ENCODE measurements at regions not wholly inside any gene's neighbourhood (a gene's known extent, or its start where the extent isn't known, plus 50 kb on each side); places are given as distances from the start of the nearest gene placed in this dataset.
"Not testable (repeated sequence)": the region's sequence is repeated elsewhere in the genome, so short reads cannot be mapped to it uniquely, and the experiment has no call there.

DNA sequence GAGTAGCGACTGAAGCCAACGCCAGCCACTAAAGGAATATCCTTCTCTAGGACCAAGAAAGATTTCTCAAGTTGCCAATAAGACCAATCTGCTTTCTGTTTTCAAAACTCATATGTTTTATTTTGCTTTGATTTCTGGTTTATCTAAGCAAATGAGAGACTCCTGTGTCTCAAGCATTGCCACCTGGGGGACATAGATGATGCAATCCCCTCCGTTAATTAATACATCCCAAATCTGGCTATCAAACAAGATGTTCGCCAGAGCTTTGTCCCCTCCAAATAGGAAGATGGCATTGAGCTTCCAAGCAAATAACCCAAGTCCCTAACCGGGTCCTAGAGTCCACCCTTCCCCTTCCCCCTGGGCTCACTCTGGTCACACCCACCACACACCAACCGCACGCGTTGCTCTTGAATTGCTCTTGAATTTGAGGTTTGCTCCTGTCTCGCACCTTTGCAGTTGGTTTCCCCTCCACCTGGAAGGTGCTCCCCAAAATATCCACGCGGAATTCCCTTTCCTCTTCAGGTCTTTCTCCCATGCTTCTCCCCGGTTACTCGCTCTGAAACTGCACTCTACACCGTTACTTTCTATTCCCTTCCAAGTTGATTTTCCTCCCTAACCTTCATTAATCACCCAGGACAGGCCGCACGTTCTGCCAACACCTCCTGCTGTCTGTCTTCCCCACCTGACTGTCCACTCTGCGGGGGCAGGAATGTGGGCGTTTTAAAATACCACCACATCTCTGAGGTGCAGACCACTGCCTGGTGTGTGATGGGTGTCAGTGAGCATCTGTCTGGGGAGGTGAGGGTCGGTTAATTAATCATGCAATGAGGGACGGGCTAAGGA, 64.1 kb upstream of the RNF32 start:
- H3K9me2 ChIP-seq (replicated peaks; ENCODE audit: insufficient read depth): no peaks in the 10 kb centered on the region
- 87% methylated on average over 20 of the region's 20 CpGs for WGBS (ENCODE audit: low lambda C conversion rate, missing lambda C conversion rate)
- H3K4me2 ChIP-seq: no peak overlapping the region

GRCh38 chr7:156568258-156568657, 72.3 kb upstream of the RNF32 start:
- 93% methylated on average over 1 of the region's 1 CpG for WGBS (ENCODE audit: low lambda C conversion rate, missing lambda C conversion rate)

More for the DNA sequence above, 64.1 kb upstream of the RNF32 start:
- Histone ChIP-seq H3K9me3 (ENCODE audit: low read depth) (no peaks in the 10 kb centered on the region), H3K36me3 (replicated peaks; ENCODE audit: insufficient read depth, low read depth) (no peaks in the 10 kb centered on the region), H4K20me1 (ENCODE audit: insufficient read depth, poor library complexity, severe bottlenecking) (no peaks in the 10 kb centered on the region), H3K4me1 (ENCODE audit: insufficient read depth) (no peaks in the 10 kb centered on the region), H3K4me3 (no peak overlapping the region), H3K27ac (no peak overlapping the region), H2AFZ (no peak overlapping the region), H3K79me2 (no peaks in the 10 kb centered on the region), H3K27me3 (no peaks in the 10 kb centered on the region)
- TF ChIP-seq EZH2phosphoT487 (IDR thresholded peaks at IDR 0.05; ENCODE audit: low read depth, severe bottlenecking, unreplicated experiment) (no peak), EZH2 (IDR thresholded peaks at IDR 0.05; ENCODE audit: borderline replicate concordance) (no peak)
- TF ChIP-seq, protein P1, sequence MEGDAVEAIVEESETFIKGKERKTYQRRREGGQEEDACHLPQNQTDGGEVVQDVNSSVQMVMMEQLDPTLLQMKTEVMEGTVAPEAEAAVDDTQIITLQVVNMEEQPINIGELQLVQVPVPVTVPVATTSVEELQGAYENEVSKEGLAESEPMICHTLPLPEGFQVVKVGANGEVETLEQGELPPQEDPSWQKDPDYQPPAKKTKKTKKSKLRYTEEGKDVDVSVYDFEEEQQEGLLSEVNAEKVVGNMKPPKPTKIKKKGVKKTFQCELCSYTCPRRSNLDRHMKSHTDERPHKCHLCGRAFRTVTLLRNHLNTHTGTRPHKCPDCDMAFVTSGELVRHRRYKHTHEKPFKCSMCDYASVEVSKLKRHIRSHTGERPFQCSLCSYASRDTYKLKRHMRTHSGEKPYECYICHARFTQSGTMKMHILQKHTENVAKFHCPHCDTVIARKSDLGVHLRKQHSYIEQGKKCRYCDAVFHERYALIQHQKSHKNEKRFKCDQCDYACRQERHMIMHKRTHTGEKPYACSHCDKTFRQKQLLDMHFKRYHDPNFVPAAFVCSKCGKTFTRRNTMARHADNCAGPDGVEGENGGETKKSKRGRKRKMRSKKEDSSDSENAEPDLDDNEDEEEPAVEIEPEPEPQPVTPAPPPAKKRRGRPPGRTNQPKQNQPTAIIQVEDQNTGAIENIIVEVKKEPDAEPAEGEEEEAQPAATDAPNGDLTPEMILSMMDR (IDR thresholded peaks at IDR 0.05; ENCODE audit: poor library complexity): no peak
- no peak for DNase-seq (ENCODE audit: low spot score)

DNA sequence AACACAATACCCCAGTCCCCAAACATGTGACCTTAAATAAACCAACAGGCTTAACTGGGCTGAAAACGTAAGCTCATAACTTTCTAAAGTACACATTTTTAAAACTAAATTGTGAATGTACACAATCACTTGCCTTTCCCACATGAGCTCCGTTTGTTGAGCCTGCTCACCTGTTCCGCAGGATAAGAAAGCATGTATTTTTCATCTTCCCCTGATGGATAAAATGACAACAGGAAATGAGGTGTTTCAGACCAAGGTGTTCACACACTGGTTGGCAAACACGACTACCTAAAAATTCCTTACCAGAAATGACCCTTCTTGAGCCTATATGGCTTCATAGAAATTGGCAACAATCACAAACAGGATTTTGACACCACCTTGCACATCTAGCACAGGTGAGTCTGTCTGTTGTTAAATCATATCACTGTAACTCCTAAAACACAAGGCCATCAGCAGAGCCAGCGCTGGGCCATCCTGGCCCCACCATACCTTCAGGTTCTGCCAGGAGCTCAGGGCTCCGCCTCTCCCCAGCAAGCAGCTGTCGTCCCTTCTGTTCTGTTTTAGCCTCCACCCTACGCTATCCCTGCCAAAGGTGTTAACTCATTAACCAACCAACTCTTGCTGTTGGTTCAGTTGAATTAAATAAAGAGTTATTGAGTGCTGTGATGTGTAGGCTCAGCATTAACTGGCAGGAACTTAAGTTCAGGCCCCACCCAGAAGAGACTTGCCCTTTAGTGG, 73.6 kb upstream of the RNF32 start:
- no peaks in the 10 kb centered on the region for H3K4me1 ChIP-seq (ENCODE audit: insufficient read depth)
- no peaks in the 10 kb centered on the region for H3K27me3 ChIP-seq
- TF ChIP-seq EZH2 (IDR thresholded peaks at IDR 0.05; ENCODE audit: borderline replicate concordance) (no peak), EZH2phosphoT487 (IDR thresholded peaks at IDR 0.05; ENCODE audit: low read depth, severe bottlenecking, unreplicated experiment) (no peak)
- TF ChIP-seq, protein P1 (IDR thresholded peaks at IDR 0.05; ENCODE audit: poor library complexity): no peak
- DNase-seq (ENCODE audit: low spot score): no peak
- no peaks in the 10 kb centered on the region for H3K9me3 ChIP-seq (ENCODE audit: low read depth)
- H2AFZ ChIP-seq: no peak overlapping the region
- no peaks in the 10 kb centered on the region for H4K20me1 ChIP-seq (ENCODE audit: insufficient read depth, poor library complexity, severe bottlenecking)
- no peaks in the 10 kb centered on the region for H3K36me3 ChIP-seq (replicated peaks; ENCODE audit: insufficient read depth, low read depth)
- H3K4me2 ChIP-seq: no peak overlapping the region
- no peak overlapping the region for H3K4me3 ChIP-seq
- H3K9me2 ChIP-seq (replicated peaks; ENCODE audit: insufficient read depth): no peaks in the 10 kb centered on the region
- no peaks in the 10 kb centered on the region for H3K79me2 ChIP-seq
- H3K27ac ChIP-seq: no peak overlapping the region
- WGBS (ENCODE audit: low lambda C conversion rate, missing lambda C conversion rate): 80% methylated on average over 8 of the region's 8 CpGs

More at GRCh38 chr7:156568258-156568657, 72.3 kb upstream of the RNF32 start:
- Histone ChIP-seq H3K27me3 (no peaks in the 10 kb centered on the region), H3K9me2 (replicated peaks; ENCODE audit: insufficient read depth) (no peaks in the 10 kb centered on the region), H3K4me2 (no peak overlapping the region), H3K36me3 (replicated peaks; ENCODE audit: insufficient read depth, low read depth) (no peaks in the 10 kb centered on the region), H2AFZ (no peak overlapping the region), H3K9me3 (ENCODE audit: low read depth) (no peaks in the 10 kb centered on the region), H3K4me1 (ENCODE audit: insufficient read depth) (no peaks in the 10 kb centered on the region), H3K27ac (no peak overlapping the region), H3K4me3 (no peak overlapping the region), H4K20me1 (ENCODE audit: insufficient read depth, poor library complexity, severe bottlenecking) (no peaks in the 10 kb centered on the region), H3K79me2 (no peaks in the 10 kb centered on the region)
- TF ChIP-seq EZH2 (IDR thresholded peaks at IDR 0.05; ENCODE audit: borderline replicate concordance): no peak
- no peak for DNase-seq (ENCODE audit: low spot score)

- H3K4me2 ChIP-seq; H3K4me3 ChIP-seq; H3K36me3 ChIP-seq (replicated peaks; ENCODE audit: insufficient read depth, low read depth); H3K27ac ChIP-seq; H3K79me2 ChIP-seq; H4K20me1 ChIP-seq (ENCODE audit: insufficient read depth, poor library complexity, severe bottlenecking); H3K9me3 ChIP-seq (ENCODE audit: low read depth); H3K27me3 ChIP-seq; H3K9me2 ChIP-seq (replicated peaks; ENCODE audit: insufficient read depth); DNase-seq (ENCODE audit: low spot score); H2AFZ ChIP-seq; H3K4me1 ChIP-seq (ENCODE audit: insufficient read depth): not testable (repeated sequence)
- 93% methylated on average over 1 of the region's 1 CpG for WGBS (ENCODE audit: low lambda C conversion rate, missing lambda C conversion rate)
These were observed 75.6 kb upstream of the RNF32 start for GRCh38 chr7:156565002-156565401.

Measured in hepatocyte (in vitro differentiated cells).